Stimulated activated memory B cell treated with anti-CD40 and anti-IgM and Interleukin-4, amounts not matched to agents 10 μg/mL and 1 μg/mL and 100 μg/mL, for 72 hours (primary cell): ENCODE measurements at regions not wholly inside any gene's neighbourhood (a gene's known extent, or its start where the extent isn't known, plus 50 kb on each side); places are given as distances from the start of the nearest gene placed in this dataset.
A peak's percentile ranks its signal among the peaks of the same experiment; 100 is the strongest.

ENCODE experiments used
- ATAC-seq: fragments of 150-1000 bp; cut with Tn5 transposase; 2 replicates; pipeline ENCODE4 v1.10.0; 2021
- H3K27ac Mint-ChIP-seq: one replicate; pipeline ENCODE4 v1.8.0; 2022; ENCODE audit warnings: mild to moderate bottlenecking, mixed read lengths
- H3K27me3 Mint-ChIP-seq: one replicate; pipeline ENCODE4 v1.8.0; 2022; ENCODE audit warnings: mixed read lengths
- H3K36me3 Mint-ChIP-seq: one replicate; pipeline ENCODE4 v1.8.0; 2022; ENCODE audit warnings: mixed read lengths
- H3K4me1 Mint-ChIP-seq: one replicate; pipeline ENCODE4 v1.8.0; 2022; ENCODE audit warnings: mixed read lengths
- H3K4me3 Mint-ChIP-seq: one replicate; pipeline ENCODE4 v1.8.0; 2022; ENCODE audit warnings: mild to moderate bottlenecking, moderate library complexity, mixed read lengths
- H3K9me3 Mint-ChIP-seq: one replicate; pipeline ENCODE4 v1.8.0; 2022; ENCODE audit warnings: mixed read lengths

GRCh38 chr2:65678779-65679391 lies 246.5 kb upstream of the SPRED2 start:
- Mint-ChIP-seq H3K4me1 (no peaks in the 10 kb centered on the region), H3K4me3 (no peak overlapping the region), H3K9me3 (peaks cover 17% of the 10 kb centered on the region), H3K27me3 (peaks cover 48% of the 10 kb centered on the region), H3K27ac (no peak overlapping the region), H3K36me3 (peaks cover 10% of the 10 kb centered on the region)
- ATAC-seq: no peak

- Mint-ChIP-seq H3K27me3 (peaks cover 34% of the 10 kb centered on the region), H3K4me3 (no peak overlapping the region), H3K4me1 (no peaks in the 10 kb centered on the region), H3K36me3 (peaks cover 10% of the 10 kb centered on the region), H3K9me3 (peaks cover 13% of the 10 kb centered on the region), H3K27ac (no peak overlapping the region)
- ATAC-seq: no peak
Measured at GRCh38 chr2:65675350-65675749, 243.0 kb upstream of the SPRED2 start.

- Mint-ChIP-seq H3K27me3 (peaks cover 16% of the 10 kb centered on the region), H3K9me3 (peaks cover 20% of the 10 kb centered on the region), H3K4me1 (no peaks in the 10 kb centered on the region), H3K27ac (no peak overlapping the region), H3K4me3 (no peak overlapping the region), H3K36me3 (peaks cover 10% of the 10 kb centered on the region)
- no peak for ATAC-seq
Measured at GRCh38 chr2:65671670-65672242, 239.4 kb upstream of the SPRED2 start.

GRCh38 chr2:65669574-65669973 lies 237.2 kb upstream of the SPRED2 start:
- H3K4me1 Mint-ChIP-seq: peaks cover 8% of the 10 kb centered on the region
- H3K36me3 Mint-ChIP-seq: no peaks in the 10 kb centered on the region
- H3K4me3 Mint-ChIP-seq: no peak overlapping the region
- no peak for ATAC-seq
- peaks cover 9% of the 10 kb centered on the region for H3K9me3 Mint-ChIP-seq
- H3K27ac Mint-ChIP-seq: no peak overlapping the region
- H3K27me3 Mint-ChIP-seq: peaks cover 18% of the 10 kb centered on the region

GRCh38 chr2:65668744-65669143 lies 236.3 kb upstream of the SPRED2 start:
- no peak for ATAC-seq
- Mint-ChIP-seq H3K36me3 (no peaks in the 10 kb centered on the region), H3K27ac (no peak overlapping the region), H3K4me3 (no peak overlapping the region), H3K27me3 (peaks cover 22% of the 10 kb centered on the region), H3K9me3 (peaks cover 9% of the 10 kb centered on the region), H3K4me1 (peaks cover 8% of the 10 kb centered on the region)

GRCh38 chr2:65666156-65666725 lies 233.8 kb upstream of the SPRED2 start:
- ATAC-seq: peak; percentile 41
- H3K4me3 Mint-ChIP-seq: no peak overlapping the region

GRCh38 chr2:65664931-65665330 lies 232.5 kb upstream of the SPRED2 start:
- peaks cover 8% of the 10 kb centered on the region for H3K4me1 Mint-ChIP-seq
- peaks cover 9% of the 10 kb centered on the region for H3K9me3 Mint-ChIP-seq
- no peak overlapping the region for H3K4me3 Mint-ChIP-seq
- H3K27me3 Mint-ChIP-seq: peaks cover 36% of the 10 kb centered on the region
- no peak for ATAC-seq
- H3K36me3 Mint-ChIP-seq: no peaks in the 10 kb centered on the region
- H3K27ac Mint-ChIP-seq: no peak overlapping the region

More at GRCh38 chr2:65666156-65666725, 233.8 kb upstream of the SPRED2 start:
- peaks cover 8% of the 10 kb centered on the region for H3K4me1 Mint-ChIP-seq
- H3K9me3 Mint-ChIP-seq: peaks cover 9% of the 10 kb centered on the region
- H3K27me3 Mint-ChIP-seq: peaks cover 36% of the 10 kb centered on the region
- H3K27ac Mint-ChIP-seq: no peak overlapping the region
- H3K36me3 Mint-ChIP-seq: no peaks in the 10 kb centered on the region

- H3K4me1 Mint-ChIP-seq: peaks cover 8% of the 10 kb centered on the region
- peaks cover 4% of the 10 kb centered on the region for H3K9me3 Mint-ChIP-seq
- H3K4me3 Mint-ChIP-seq: no peak overlapping the region
- no peak for ATAC-seq
- H3K27ac Mint-ChIP-seq: no peak overlapping the region
- H3K36me3 Mint-ChIP-seq: no peaks in the 10 kb centered on the region
- peaks cover 36% of the 10 kb centered on the region for H3K27me3 Mint-ChIP-seq
Measured at GRCh38 chr2:65663831-65664407, 231.5 kb upstream of the SPRED2 start.

GRCh38 chr2:65662654-65663432 lies 230.4 kb upstream of the SPRED2 start:
- Mint-ChIP-seq H3K4me1 (peaks cover 8% of the 10 kb centered on the region), H3K9me3 (no peaks in the 10 kb centered on the region), H3K36me3 (no peaks in the 10 kb centered on the region), H3K27me3 (peaks cover 36% of the 10 kb centered on the region), H3K27ac (no peak overlapping the region), H3K4me3 (no peak overlapping the region)
- ATAC-seq: no peak

GRCh38 chr2:65661980-65662653 lies 229.7 kb upstream of the SPRED2 start:
- no peak overlapping the region for H3K4me3 Mint-ChIP-seq
- peaks cover 8% of the 10 kb centered on the region for H3K4me1 Mint-ChIP-seq
- peaks cover 36% of the 10 kb centered on the region for H3K27me3 Mint-ChIP-seq
- no peak for ATAC-seq
- H3K9me3 Mint-ChIP-seq: no peaks in the 10 kb centered on the region
- H3K27ac Mint-ChIP-seq: no peak overlapping the region
- no peaks in the 10 kb centered on the region for H3K36me3 Mint-ChIP-seq

- ATAC-seq: no peak
- Mint-ChIP-seq H3K4me1 (no peaks in the 10 kb centered on the region), H3K27ac (no peak overlapping the region), H3K27me3 (peaks cover 20% of the 10 kb centered on the region), H3K36me3 (no peaks in the 10 kb centered on the region), H3K9me3 (no peaks in the 10 kb centered on the region), H3K4me3 (no peak overlapping the region)
Measured at GRCh38 chr2:65660340-65660739, 227.9 kb upstream of the SPRED2 start.

- Mint-ChIP-seq H3K36me3 (no peaks in the 10 kb centered on the region), H3K4me1 (no peaks in the 10 kb centered on the region), H3K27ac (no peak overlapping the region), H3K4me3 (no peak overlapping the region), H3K27me3 (peaks cover 16% of the 10 kb centered on the region), H3K9me3 (no peaks in the 10 kb centered on the region)
- no peak for ATAC-seq
Measured at GRCh38 chr2:65658881-65659280, 226.5 kb upstream of the SPRED2 start.

- peaks cover 12% of the 10 kb centered on the region for H3K27me3 Mint-ChIP-seq
- H3K27ac Mint-ChIP-seq: no peak overlapping the region
- H3K4me3 Mint-ChIP-seq: no peak overlapping the region
- H3K4me1 Mint-ChIP-seq: no peaks in the 10 kb centered on the region
- ATAC-seq: no peak
- H3K9me3 Mint-ChIP-seq: no peaks in the 10 kb centered on the region
- H3K36me3 Mint-ChIP-seq: no peaks in the 10 kb centered on the region
Measured at GRCh38 chr2:65658266-65658665, 225.9 kb upstream of the SPRED2 start.

- H3K36me3 Mint-ChIP-seq: no peaks in the 10 kb centered on the region
- no peak overlapping the region for H3K27ac Mint-ChIP-seq
- ATAC-seq: no peak
- H3K4me1 Mint-ChIP-seq: no peaks in the 10 kb centered on the region
- no peaks in the 10 kb centered on the region for H3K27me3 Mint-ChIP-seq
- H3K9me3 Mint-ChIP-seq: no peaks in the 10 kb centered on the region
- H3K4me3 Mint-ChIP-seq: no peak overlapping the region
Measured at GRCh38 chr2:65656160-65656718, 223.8 kb upstream of the SPRED2 start.

GRCh38 chr2:65655000-65655399 lies 222.6 kb upstream of the SPRED2 start:
- Mint-ChIP-seq H3K27ac (no peak overlapping the region), H3K36me3 (no peaks in the 10 kb centered on the region), H3K9me3 (no peaks in the 10 kb centered on the region), H3K27me3 (no peaks in the 10 kb centered on the region), H3K4me3 (no peak overlapping the region), H3K4me1 (no peaks in the 10 kb centered on the region)
- no peak for ATAC-seq
